ENCODE measurements at regions not wholly inside any gene's neighbourhood (a gene's known extent, or its start where the extent isn't known, plus 50 kb on each side); places are given as distances from the start of the nearest gene placed in this dataset.

- DNase-seq (ENCODE audit: low read depth, low spot score), result no peak
These were observed 163.2 kb upstream of the CAMK1G start for GRCh38 chr1:209420276-209420675.

DNA sequence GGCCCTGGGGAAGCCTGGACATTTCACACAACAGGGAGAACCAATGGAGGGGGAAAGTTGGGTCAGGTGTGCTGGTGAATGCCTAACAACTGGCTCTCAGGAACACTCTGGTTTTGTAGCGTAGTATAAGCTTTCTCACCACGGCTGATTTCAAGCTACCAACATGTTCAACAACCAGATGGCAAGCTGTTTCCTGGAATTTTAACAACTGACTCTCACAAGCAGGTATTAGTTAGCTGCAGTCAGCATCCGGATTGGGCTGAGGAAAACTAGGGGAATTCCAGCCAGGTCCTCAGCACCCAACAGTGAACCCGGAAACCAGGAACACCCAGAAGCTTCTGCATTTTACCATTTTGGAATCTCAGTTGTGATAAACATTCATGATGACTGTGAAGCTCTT is 162.3 kb upstream of the CAMK1G start:
- no peak for DNase-seq (ENCODE audit: low read depth, low spot score)

- no peak for DNase-seq (ENCODE audit: low read depth, low spot score)
These were observed 161.4 kb upstream of the CAMK1G start for GRCh38 chr1:209421978-209422680.

DNA sequence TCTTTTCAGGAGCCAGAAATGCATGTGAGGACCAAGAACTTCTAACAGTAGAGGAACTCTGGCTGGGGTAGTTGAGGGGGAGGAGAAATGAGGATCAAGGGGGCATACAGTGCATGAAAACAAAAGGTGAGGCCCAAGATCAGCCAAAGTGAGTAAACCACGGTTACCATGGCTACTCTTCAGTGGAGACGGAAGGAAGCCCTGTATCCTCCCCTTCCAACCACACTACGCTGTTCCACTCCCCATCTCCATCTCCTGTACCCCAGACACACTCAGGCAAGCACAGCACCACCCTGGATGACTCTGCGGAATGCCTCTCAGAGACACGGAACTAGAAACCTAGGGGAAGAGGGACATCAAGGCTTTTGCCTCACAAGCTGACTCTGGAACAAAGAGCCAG is 157.6 kb upstream of the CAMK1G start:
- no peak for DNase-seq (ENCODE audit: low read depth, low spot score)

- DNase-seq (ENCODE audit: low read depth, low spot score), result no peak
These were observed 156.2 kb upstream of the CAMK1G start for GRCh38 chr1:209427277-209427676.

GRCh38 chr1:209427811-209428210 is 155.7 kb upstream of the CAMK1G start:
- DNase-seq (ENCODE audit: low read depth, low spot score), result no peak

- DNase-seq (ENCODE audit: low read depth, low spot score), result no peak
These were observed 155.1 kb upstream of the CAMK1G start for GRCh38 chr1:209428241-209428921.

GRCh38 chr1:209429611-209430010 is 153.9 kb upstream of the CAMK1G start:
- DNase-seq (ENCODE audit: low read depth, low spot score), result no peak

GRCh38 chr1:209430107-209430506 is 153.4 kb upstream of the CAMK1G start:
- DNase-seq (ENCODE audit: low read depth, low spot score), result no peak

GRCh38 chr1:209430821-209431259 is 152.7 kb upstream of the CAMK1G start:
- no peak for DNase-seq (ENCODE audit: low read depth, low spot score)

GRCh38 chr1:209431402-209431801 is 152.1 kb upstream of the CAMK1G start:
- DNase-seq (ENCODE audit: low read depth, low spot score), result no peak

DNA sequence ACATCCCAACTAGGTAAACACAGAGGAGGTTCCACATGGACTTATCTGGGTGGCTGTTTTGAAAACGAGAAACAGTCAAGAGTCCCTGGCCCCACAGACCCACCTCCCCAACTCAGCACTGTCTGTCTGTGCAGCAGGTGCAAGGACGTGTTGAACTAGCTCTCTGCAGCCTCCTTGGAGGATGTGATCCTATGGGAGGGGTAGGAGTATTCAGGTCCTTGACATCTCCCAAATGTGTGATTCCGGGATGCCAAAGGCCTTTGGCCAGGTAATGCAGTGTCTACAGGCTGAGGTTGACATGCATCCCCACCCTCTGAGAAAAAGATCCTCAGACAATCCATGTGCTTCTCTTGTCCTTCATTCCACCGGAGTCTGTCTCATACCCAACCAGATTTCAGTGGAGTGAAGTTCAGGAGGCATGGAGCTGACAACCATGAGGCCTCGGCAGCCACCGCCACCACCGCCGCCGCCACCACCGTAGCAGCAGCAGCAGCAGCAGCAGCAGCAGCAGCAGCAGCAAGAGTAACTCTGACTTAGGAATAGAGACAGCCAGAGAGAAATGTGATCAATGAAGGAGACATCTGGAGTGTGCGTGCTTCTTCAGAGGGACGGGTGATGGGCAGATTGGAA is 151.6 kb upstream of the CAMK1G start:
- no peak for DNase-seq (ENCODE audit: low read depth, low spot score)

GRCh38 chr1:209432443-209432825 is 151.1 kb upstream of the CAMK1G start:
- DNase-seq (ENCODE audit: low read depth, low spot score), result no peak

GRCh38 chr1:209433649-209434031 is 149.9 kb upstream of the CAMK1G start:
- no peak for DNase-seq (ENCODE audit: low read depth, low spot score)

DNA sequence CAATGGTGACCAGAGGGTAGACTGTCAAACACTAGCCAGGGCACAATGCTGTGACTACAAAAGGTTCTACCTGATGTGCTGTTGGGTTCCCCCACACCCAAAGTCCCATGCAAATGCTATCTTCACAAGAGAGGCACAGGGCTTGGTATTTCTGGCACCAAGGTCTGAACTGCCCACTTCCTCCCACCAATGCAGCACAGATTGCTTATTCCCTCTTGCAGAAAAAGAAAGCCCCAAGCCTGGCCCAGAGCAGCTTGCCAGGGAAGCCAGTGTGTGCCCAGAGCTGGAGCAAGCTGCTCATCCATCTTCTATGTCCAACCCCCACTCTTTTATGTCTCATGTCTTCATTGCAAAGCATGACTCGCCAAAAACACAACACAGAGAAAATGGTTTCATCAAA is 149.4 kb upstream of the CAMK1G start:
- no peak for DNase-seq (ENCODE audit: low read depth, low spot score)

DNA sequence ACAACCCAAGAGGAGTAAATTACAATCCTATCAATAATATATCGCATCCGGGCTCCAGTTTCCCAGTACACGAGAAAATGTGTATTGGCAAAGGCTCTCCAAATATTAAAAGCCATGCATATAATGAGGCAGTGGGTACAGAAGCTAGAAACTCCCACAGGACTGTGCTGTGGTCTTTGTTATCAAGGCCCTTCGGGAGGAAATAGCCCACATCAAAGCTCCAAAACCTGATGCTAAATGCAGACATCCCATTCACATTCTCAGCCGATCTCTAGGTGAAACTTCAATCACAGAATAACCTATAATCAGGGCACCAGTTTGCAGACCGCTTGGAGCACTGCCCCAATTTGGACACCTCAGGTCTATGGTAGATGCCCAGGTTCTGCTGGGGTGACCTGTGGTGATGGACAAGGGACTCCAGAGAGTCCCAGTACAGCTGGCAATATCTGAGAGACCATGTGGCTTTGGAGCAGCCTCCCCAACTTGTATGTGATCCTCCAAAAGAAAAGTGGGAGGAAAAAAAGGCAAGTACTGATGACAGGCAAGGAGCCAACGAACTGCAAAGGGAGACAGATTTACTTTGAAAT is 148.8 kb upstream of the CAMK1G start:
- no peak for DNase-seq (ENCODE audit: low read depth, low spot score)

DNA sequence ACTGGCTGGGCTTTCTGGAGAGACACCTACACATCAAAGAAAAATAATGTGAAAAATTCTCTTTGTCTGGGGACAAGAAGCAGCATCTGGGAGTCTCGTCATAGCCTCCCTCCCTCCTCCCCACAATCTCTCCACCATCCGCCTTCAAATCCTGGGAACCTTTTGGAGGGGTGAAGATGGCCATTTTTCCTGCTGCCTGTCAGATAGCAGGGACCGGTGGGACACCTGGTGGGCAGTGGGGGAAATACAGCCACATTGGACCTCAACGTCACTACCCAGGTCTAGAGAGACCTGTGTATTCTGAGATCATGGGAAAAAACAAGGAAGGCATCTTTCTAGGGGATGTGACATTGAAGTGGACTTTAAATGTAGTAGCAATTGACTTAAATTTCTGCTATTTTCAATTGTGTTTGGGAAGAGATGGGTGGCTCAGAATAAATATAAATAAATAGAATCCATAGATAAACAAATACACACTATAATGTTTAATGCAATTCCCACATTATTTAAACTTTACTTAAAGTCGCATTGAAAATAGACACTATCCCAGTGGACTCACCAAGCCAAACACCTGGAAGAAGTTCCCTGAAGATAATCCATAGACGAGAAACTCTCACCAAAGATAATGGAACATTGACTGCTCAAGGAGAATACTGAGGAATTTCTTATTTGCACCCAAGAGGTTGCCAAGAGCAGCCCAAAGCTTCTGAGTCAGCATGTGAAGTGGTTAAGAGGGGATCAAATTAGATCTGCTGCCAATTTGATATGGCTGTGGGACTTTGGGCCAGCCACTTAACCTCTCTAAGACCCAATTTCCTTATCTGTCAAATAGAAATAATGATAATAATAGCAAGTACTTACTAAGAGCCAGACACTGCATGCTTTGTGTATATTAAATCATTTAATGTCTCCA is 147.6 kb upstream of the CAMK1G start:
- no peak for DNase-seq (ENCODE audit: low read depth, low spot score)

DNA sequence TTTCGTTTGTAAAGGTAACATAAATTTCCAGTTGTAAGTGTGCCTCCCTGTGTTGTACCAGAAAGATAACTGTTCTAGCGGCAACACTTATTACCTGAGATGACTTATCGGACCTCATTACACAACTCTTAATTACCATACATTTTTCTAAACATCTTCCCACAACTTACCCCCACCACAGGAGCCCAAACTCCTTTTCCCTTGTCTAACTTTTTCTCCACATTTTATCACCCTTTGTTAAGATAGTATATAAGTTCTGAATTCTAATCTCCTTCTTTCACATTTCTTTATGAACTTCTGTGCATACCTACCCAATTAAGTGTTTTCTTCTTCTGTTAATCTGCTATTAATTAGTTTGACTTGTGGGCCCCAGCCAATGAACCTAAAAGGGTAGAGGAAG is 143.7 kb upstream of the CAMK1G start:
- DNase-seq (ENCODE audit: low read depth, low spot score), result no peak

GRCh38 chr1:209443361-209443931 is 140.1 kb upstream of the CAMK1G start:
- DNase-seq (ENCODE audit: low read depth, low spot score), result no peak

DNA sequence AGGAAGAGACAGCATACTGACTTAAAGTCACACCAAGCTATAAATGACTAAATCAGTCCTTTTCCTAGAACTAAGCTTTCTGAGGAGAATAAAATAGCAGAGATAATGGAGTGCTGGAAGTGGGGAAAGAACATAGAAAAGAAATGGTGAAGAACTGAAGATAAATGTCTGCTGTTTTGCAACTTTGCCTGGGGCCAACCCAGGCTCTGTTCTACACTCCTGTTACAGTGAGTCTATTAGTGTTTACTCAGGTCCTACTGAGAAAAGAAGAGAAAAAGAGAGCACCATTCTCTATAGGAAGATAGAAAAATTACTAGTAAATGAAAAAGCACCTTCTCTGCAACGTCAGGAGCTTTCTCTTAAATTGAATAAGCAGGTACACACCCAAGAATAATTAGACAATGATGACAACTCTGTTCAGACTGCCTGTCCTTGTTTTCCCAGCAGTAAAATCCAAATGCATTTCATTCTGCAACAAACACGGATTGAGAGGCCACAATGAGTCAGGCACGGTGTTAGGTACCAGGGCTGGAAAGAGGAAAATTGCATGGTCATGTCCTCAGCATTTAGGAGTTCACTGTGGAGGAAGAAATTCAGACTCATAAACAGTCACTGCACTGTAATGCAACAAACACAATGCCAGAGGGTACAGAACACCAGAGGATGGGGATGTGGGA is 139.4 kb upstream of the CAMK1G start:
- DNase-seq (ENCODE audit: low read depth, low spot score), result no peak

DNA sequence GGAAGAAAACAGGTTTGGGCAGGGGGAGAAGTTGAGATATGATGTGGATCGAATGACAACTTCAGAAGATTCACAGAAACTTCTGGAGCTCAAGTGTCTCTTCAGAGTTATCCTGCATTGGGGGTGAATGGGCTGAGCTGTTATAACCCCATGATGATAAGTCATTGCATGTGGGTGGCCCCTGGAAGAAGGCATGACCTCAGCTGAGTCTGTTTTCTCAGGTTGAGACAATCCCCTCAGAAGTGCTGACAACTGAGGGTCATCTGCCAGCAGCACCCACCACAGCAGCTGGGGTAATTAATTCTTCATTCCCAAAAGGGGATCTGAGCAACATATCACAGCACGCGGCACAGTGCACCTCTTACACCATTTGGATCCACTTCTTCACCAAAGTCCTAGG is 138.6 kb upstream of the CAMK1G start:
- DNase-seq (ENCODE audit: low read depth, low spot score), result no peak

Measured in activated naive CD8-positive, alpha-beta T cell treated with anti-CD3 and anti-CD28 coated beads, Interleukin-2, amount 50 U/mL, for 16 hours (primary cell).